GM19043 (cell line): ENCODE measurements at regions not wholly inside any gene's neighbourhood (a gene's known extent, or its start where the extent isn't known, plus 50 kb on each side); places are given as distances from the start of the nearest gene placed in this dataset.

ENCODE experiments used
- ATAC-seq: cut with Tn5 transposase; IDR thresholded peaks from one replicate; pipeline ENCODE4 v1.9.1; 2021; ENCODE audit warnings: low read depth; ENCODE audit not compliant: unreplicated experiment

GRCh38 chr15:94829887-94830884 lies 598.8 kb downstream of the MCTP2 start:
- no peak for ATAC-seq

- no peak for ATAC-seq
Measured at GRCh38 chr15:94834000-94834399, 602.6 kb downstream of the MCTP2 start.

GRCh38 chr15:94834494-94834893 lies 603.1 kb downstream of the MCTP2 start:
- ATAC-seq = no peak

GRCh38 chr15:94838281-94838680 lies 606.9 kb downstream of the MCTP2 start:
- ATAC-seq = no peak

DNA sequence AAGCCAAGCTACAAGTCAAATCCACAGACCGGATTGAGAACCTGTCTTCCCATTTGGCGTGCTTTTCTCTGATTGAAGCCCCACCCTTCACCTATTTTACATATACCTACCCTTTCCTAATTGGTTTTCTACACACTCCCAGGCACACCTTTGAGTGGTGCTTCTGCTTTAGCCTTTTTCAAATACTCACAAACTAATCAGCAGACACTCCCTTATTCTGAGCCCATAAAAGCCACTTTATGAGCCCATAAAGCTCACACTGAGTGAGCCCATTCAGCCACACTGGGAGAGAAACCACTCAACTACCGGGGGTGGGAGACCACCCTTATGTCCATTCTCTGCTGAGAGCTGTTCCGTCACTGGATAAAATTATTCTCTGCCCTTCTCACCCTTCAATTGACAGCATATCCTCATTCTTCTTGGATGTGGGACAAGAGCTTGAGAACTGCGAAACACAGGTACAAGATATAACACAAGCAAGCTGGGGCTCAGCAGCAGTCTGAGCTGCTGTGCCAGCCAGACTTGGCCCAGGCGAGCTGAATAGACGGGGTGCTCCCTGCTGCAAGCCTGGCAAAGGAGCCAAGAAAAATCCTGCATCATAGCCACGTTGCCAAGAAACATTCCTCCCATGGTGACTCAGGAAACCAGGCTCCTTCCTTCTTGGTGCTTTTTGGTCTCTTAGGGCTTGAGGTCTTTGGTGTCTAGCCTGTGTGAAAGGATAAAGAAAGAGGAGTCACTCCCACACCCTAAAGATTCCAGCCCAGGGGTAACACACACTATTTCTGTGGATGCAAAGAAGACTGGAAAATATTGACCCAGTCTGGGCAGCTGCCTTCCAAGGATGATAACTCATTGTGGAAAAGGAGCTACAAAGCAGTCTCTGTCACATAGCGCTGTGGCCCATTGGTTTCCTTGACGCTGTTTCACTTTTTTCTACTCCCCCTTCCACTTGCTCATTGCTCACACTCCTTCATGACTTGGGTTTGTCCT lies 609.7 kb downstream of the MCTP2 start:
- ATAC-seq = no peak

DNA sequence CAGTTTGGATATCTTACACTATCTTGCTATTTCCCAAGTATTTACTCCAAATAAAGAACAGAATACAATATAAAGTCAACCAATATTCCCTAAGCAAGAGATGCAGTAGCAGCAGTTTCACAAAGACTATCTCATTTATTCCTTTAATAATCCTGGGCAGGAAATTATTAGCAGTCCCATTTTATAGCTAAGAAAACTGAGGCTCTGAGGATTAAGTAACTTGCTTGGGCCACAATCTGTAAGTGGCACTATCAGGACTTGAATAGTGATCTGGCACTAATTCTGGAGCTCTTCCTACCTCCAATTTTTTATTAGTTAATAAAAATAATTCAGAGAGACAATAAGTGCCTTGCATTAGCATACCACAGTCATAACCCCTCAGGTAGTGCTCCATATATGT lies 611.7 kb downstream of the MCTP2 start:
- no peak for ATAC-seq

- ATAC-seq = no peak
Measured at GRCh38 chr15:94844198-94844537, 612.8 kb downstream of the MCTP2 start.

DNA sequence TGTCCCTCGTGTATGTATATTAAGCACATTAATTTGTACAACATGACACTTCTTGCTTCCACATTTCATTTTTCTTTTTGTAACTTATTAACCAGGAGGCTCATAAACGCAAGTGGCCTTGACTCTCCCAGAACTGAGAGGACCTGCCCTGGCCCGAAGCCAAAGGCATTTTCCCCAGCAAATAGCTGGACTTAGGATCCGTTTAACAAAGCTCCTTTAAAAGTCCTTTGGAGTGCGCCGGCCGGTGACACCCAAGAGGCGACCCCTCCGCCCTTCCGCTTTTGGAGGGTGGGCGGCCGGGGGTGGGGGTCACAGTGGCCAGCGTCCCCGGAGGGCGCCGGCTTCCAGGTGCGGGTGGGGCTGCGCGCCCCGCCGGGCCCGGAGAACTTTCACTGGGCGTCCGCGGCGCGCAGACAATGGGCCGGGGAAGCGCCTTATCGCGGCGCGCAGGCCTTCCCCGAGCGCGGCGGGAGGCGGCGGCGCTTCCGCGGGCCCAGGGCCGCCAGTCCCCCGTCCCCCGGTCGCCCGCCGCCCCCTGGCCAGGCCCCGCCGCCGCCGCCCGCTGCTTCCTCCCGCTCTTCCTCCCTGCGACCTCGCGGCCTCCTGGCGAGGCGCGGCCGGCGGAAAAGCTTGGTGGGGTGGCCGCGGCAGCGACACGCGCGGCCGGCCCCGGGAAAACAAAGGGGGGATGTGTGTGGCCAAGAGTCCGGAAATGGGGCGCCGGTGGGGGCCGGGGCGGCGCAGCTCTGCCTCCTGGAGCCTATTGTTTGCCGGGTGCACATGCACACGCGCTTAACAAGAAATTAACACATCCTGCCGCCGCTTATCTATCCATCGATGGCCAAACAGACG lies 613.4 kb downstream of the MCTP2 start:
- ATAC-seq = no peak

GRCh38 chr15:94845390-94845716 lies 614.0 kb downstream of the MCTP2 start:
- ATAC-seq = no peak

GRCh38 chr15:94847325-94847724 lies 616.0 kb downstream of the MCTP2 start:
- no peak for ATAC-seq

DNA sequence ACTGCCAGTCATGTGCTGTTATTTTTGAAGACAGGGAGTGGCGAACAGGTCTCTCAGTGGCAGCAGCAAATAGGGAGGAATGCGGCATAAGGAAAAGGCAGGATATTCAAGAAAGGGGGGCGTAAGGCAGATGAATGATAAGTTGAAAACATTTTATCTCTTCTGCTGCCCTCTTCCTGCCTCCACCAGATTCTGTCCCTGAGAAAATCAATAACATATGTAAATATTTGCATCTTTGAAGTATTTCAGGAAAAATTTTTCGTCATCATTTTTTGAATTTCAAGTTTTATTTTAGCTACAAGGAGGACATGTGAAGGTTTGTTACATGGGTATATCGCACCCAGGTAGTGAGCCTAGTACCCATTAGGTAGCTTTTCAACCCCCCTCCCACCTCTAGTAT lies 616.7 kb downstream of the MCTP2 start:
- ATAC-seq = no peak

GRCh38 chr15:94855018-94855408 lies 623.7 kb downstream of the MCTP2 start:
- ATAC-seq = no peak

DNA sequence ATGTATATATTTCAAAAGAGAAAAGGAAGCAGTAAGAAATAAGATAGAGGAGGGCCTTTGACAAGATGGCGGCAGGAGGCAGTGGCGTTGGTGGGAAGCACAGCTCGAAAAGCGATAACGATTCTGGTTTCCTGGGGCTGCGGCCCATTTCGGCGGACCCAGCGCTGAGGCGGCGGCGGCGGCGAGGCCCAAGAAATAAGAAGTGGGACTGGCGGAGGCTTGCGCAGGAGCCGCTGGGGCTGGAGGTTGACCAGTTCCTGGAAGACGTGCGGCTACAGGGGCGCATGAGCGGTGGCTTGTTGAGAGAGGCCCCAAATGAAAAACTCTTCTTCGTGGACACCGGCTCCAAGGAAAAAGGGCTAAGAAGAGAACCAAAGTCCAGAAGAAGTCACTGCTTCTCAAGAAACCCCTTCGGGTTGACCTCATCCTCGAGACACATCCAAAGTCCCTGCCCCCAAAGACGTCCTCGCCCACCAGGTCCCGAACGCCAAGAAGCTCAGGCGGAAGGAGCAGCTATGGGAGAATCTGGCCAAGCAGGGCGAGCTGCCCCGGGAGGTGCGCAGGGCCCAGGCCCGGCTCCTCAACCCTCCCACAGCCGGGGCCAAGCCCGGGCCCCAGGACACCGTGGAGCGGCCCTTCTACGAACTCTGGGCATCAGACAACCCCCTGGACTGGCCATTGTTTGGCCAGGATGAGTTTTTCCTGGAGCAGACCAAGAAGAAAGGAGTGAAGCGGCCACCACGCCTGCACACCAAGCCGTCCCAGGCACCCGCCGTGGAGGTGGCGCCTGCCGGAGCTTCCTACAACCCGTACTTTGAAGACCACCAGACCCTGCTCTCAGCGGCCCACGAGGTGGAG lies 624.3 kb downstream of the MCTP2 start:
- ATAC-seq = no peak

GRCh38 chr15:94856267-94856854 lies 625.0 kb downstream of the MCTP2 start:
- ATAC-seq = no peak

DNA sequence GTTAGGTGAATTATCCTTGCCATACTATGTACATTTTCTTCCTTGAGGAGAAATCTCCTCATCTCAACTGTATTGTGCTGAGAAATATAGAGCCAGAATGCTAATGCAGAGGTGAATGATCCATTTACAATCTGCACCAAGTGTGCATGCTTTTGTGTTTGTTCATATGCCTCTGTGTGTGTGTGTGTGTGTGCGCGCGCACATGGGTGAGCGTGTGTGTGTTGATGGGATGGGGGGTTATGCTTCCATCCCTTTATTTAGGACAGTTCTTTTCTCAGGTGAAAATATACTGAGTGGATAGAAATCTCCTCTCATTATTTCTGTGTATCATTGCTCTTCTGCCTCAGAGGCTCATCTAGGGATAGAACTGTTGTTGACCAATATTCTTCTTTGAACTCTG lies 626.1 kb downstream of the MCTP2 start:
- ATAC-seq = no peak

DNA sequence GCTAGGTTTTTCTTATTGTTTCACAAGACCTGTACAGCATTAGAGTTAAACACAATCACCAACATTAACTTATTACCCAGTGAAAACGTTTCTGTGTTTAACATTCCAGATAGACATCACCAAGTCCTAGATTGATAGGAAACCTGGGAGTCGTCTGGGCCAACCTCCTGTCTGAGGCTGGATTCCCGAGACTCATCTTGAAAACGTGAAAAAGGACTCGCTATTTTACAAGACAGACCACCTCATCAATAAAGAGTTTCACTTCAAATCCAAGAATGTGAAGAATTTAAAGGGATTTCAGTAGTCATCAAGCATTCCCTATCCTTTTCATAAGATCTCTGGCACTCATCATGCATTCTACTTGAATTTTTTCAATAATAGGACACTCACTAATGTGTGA lies 626.6 kb downstream of the MCTP2 start:
- no peak for ATAC-seq

DNA sequence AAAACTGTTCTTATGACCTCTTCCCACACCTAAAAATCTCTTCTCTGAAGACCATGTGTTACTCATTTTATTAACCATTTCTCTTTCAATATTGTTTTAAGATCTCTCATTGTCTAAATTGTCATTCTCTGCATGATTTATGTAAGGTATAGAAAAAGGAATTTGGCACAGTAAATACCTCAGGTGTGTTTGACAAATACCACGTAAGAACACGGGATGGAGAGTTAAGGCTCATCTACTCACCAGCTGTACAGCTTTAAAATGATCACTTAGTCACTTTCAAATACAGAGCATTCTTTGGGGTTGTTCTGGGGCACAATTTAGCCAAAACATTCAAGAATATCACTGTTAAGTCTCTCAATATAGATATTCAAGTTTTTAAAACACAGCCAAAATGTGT lies 627.1 kb downstream of the MCTP2 start:
- no peak for ATAC-seq

DNA sequence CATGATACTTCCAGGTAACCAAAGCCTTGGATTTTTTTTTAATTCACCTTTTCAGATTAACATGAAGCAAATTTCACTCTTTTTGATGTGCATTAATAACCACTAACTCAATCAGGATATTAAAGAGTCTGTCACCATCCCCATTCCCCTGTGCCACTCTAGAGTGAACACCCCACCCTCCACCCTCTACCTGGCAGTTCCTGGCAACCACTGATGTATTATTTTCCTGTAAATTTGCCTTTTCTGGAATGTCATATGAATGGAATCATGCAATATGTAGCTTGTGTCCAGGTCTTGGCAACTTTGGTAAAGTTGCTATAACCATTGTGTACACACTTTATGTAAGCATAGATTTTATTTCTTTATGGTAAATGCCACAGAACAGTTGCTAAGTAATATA lies 627.6 kb downstream of the MCTP2 start:
- no peak for ATAC-seq

DNA sequence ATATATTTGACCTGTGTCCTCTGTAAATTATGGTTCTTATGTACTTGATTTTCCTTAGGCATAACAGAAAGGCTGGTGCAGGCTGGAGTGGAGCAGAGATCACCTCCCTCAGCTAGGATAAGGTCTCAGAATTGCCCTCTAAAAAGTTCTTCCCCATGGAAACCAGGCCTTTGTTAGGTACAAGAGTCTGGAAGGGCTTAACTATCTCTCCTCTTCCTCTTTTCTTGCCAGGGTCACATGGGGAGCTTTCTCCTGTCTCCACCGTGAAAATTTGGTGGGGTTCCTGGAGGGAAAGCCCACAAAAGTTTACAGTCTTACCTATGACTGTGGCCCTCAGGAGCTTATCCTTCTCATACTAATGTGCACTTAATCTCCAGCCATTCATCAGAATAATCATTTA lies 633.2 kb downstream of the MCTP2 start:
- no peak for ATAC-seq
